ENCODE measurements at regions not wholly inside any gene's neighbourhood (a gene's known extent, or its start where the extent isn't known, plus 50 kb on each side); places are given as distances from the start of the nearest gene placed in this dataset.
"Not testable (repeated sequence)": the region's sequence is repeated elsewhere in the genome, so short reads cannot be mapped to it uniquely, and the experiment has no call there.

DNA sequence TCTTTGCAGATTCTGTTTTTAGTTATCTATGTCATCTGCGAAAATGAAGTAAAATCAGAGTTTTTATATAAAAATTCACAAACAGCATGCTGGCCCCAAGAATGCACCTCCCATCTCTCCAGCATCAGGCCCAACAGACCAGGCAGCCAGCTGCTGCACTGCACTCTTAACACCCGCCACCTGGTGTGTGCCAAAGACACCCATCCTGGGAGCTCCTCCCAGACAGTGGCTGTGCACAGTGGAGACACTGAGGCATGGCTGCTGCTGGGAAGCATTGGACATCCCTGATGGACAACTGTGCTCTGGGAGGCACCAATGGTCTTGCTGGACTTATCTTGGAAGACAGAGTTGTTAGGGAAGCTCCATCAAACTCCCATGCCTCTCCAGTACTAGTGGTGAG is 817.2 kb downstream of the TMEM121 start:
- Histone ChIP-seq H3K27me3 (ENCODE audit: control insufficient read depth in 1 of 2, insufficient read depth in 2 of 2, low read length in 2 of 2) (no peaks in the 10 kb centered on the region), H3K27ac (ENCODE audit: low read depth in 2 of 2, low read length in 1 of 2) (no peak overlapping the region), H3K4me3 (ENCODE audit: low read depth in 1 of 2, low read length in 2 of 2) (no peak overlapping the region), H3K9me3 (ENCODE audit: control insufficient read depth in 2 of 2, insufficient read depth in 1 of 2, low read depth in 1 of 2, low read length in 1 of 2) (no peaks in the 10 kb centered on the region), H3K36me3 (ENCODE audit: control insufficient read depth in 2 of 2, insufficient read depth in 2 of 2, low read length in 1 of 2) (no peaks in the 10 kb centered on the region), H3K4me1 (ENCODE audit: control insufficient read depth in 2 of 2, insufficient read depth in 2 of 2, low read length in 1 of 2) (no peaks in the 10 kb centered on the region)
- WGBS, 2 donors: 50 to 56% methylated on average over 2 of the region's 2 CpGs

DNA sequence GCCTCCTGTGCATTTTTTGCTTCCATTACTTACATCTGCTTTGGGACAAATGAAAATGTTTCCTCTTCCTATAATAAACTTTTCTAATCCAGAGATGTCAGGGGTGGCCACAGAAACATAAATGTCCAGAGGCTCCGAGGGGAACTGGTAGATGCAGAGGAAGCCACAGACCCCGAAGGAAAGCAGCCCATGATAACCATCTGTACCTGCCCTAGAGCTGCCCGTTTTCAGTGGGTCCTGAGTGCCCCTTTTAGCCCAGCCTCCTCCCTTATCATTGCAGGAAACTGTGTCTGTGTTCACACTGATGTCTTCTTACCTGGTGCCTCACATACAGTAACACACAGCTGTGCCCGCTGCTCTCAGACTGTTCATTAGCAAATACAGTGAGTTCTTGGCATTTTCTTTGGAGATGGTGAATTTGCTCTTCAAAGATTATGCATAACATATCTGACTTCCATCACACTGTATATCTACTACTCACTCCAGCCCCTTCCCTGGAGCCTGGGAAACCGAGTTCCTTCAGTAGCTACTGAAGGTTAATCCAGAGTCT is 817.8 kb downstream of the TMEM121 start:
- H3K4me3 ChIP-seq (ENCODE audit: low read depth in 1 of 2, low read length in 2 of 2); H3K4me1 ChIP-seq (ENCODE audit: control insufficient read depth in 2 of 2, insufficient read depth in 2 of 2, low read length in 1 of 2); H3K27me3 ChIP-seq (ENCODE audit: control insufficient read depth in 1 of 2, insufficient read depth in 2 of 2, low read length in 2 of 2); H3K36me3 ChIP-seq (ENCODE audit: control insufficient read depth in 2 of 2, insufficient read depth in 2 of 2, low read length in 1 of 2); H3K9me3 ChIP-seq (ENCODE audit: control insufficient read depth in 2 of 2, insufficient read depth in 1 of 2, low read depth in 1 of 2, low read length in 1 of 2); H3K27ac ChIP-seq (ENCODE audit: low read depth in 2 of 2, low read length in 1 of 2): not testable (repeated sequence)
- WGBS, 2 donors: 28 to 41% methylated on average over 5 of the region's 5 CpGs

DNA sequence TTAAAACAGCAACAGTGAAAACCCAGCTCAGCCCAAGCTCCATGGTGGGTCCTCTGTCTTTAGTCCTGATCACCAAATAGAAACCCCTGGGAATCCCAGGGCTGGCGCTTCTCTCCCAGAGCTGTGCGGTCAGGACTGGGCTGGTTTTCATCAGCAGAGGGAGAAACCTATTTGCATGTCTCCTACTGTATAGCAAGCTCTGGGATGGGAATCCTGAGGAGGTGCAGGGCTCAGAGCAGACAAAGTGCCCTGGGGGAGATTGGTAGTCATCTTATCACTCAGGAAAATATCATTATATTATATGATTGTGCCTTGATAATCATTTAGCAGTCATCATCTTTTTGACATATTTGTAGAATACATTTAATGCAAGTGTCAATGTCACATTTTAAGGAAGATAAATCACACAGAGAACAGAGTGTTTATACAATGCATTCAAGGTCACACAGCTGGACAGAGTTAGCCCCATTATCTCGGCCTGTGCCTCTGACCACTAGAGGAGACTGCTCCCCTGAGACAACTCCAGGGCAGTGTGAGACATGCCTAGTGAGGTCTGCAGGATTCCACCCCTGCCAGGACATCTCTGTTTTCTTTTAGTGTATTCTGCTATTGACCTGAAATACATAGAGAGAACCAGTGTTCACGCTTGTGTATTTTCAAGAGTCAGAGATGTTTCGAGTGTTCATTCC is 818.6 kb downstream of the TMEM121 start:
- not testable (repeated sequence) for H3K4me3 ChIP-seq (ENCODE audit: low read depth in 1 of 2, low read length in 2 of 2); H3K27me3 ChIP-seq (ENCODE audit: control insufficient read depth in 1 of 2, insufficient read depth in 2 of 2, low read length in 2 of 2); H3K36me3 ChIP-seq (ENCODE audit: control insufficient read depth in 2 of 2, insufficient read depth in 2 of 2, low read length in 1 of 2); H3K4me1 ChIP-seq (ENCODE audit: control insufficient read depth in 2 of 2, insufficient read depth in 2 of 2, low read length in 1 of 2); H3K9me3 ChIP-seq (ENCODE audit: control insufficient read depth in 2 of 2, insufficient read depth in 1 of 2, low read depth in 1 of 2, low read length in 1 of 2); H3K27ac ChIP-seq (ENCODE audit: low read depth in 2 of 2, low read length in 1 of 2)
- 67 to 71% methylated on average over 5 of the region's 5 CpGs for WGBS, 2 donors

DNA sequence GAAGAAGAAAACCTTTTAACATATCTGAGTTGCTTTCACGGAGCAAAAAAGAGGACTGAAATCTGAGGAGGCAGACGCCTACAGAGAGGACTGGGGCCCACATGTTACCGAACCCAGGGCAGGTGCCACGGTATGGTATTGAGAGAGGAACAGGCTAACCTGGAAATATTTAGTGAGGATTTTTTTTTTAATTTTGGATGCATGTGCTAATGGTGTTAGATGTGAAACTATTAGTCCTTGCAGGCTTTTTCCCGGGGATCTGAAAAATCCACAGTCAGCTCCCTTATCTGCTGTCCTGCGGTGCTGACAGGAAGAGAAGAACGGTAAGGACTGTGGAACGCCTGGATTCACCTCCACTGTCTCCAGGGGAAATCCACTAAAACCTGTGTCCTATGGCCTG is 819.7 kb downstream of the TMEM121 start:
- H3K9me3 ChIP-seq (ENCODE audit: control insufficient read depth in 2 of 2, insufficient read depth in 1 of 2, low read depth in 1 of 2, low read length in 1 of 2): no peaks in the 10 kb centered on the region
- H3K27me3 ChIP-seq (ENCODE audit: control insufficient read depth in 1 of 2, insufficient read depth in 2 of 2, low read length in 2 of 2): no peaks in the 10 kb centered on the region
- H3K27ac ChIP-seq (ENCODE audit: low read depth in 2 of 2, low read length in 1 of 2): no peak overlapping the region
- H3K36me3 ChIP-seq (ENCODE audit: control insufficient read depth in 2 of 2, insufficient read depth in 2 of 2, low read length in 1 of 2): no peaks in the 10 kb centered on the region
- H3K4me3 ChIP-seq (ENCODE audit: low read depth in 1 of 2, low read length in 2 of 2): no peak overlapping the region
- WGBS, 2 donors: 68 to 75% methylated on average over 8 of the region's 8 CpGs
- no peaks in the 10 kb centered on the region for H3K4me1 ChIP-seq (ENCODE audit: control insufficient read depth in 2 of 2, insufficient read depth in 2 of 2, low read length in 1 of 2)

DNA sequence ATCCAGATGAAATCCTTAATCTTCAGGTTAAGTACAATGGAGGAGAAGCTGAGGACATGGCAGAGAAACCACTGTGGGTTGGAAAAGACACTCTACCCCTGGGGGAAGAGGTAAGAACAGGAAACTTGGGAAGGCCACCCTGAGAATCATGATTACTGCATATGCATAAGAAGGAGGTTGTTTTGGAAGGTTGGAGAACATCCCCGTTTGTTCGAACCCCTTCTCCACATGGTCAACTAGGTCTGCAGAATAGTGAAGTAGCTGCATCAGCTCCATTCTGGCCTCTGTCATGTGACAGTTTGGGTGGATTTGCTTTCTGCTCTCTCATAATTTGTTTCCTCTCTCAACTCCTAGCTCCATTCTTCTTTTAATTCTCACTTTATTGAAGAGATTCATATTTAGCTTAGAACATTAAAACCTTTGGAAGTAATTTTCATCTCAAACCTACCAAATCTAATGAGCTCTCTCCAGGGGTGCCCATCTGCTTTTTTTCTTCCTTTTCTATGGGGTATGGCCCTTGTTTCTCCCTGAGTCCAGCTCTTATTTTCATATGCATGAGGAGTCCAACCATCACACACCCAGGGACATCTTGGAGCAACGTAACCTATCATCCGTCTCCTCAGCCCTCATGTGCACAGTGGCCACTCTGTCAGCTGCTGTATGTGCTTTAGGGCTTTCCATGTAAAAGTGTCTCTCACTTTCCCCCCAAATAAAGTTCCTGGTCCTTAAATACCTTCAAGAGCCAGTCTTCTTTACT is 820.3 kb downstream of the TMEM121 start:
- WGBS, 2 donors: 87 to 89% methylated on average over 4 of the region's 4 CpGs
- no peaks in the 10 kb centered on the region for H3K9me3 ChIP-seq (ENCODE audit: control insufficient read depth in 2 of 2, insufficient read depth in 1 of 2, low read depth in 1 of 2, low read length in 1 of 2)
- H3K4me3 ChIP-seq (ENCODE audit: low read depth in 1 of 2, low read length in 2 of 2): no peak overlapping the region
- no peaks in the 10 kb centered on the region for H3K36me3 ChIP-seq (ENCODE audit: control insufficient read depth in 2 of 2, insufficient read depth in 2 of 2, low read length in 1 of 2)
- H3K27ac ChIP-seq (ENCODE audit: low read depth in 2 of 2, low read length in 1 of 2): no peak overlapping the region
- H3K27me3 ChIP-seq (ENCODE audit: control insufficient read depth in 1 of 2, insufficient read depth in 2 of 2, low read length in 2 of 2): no peaks in the 10 kb centered on the region
- H3K4me1 ChIP-seq (ENCODE audit: control insufficient read depth in 2 of 2, insufficient read depth in 2 of 2, low read length in 1 of 2): no peaks in the 10 kb centered on the region

DNA sequence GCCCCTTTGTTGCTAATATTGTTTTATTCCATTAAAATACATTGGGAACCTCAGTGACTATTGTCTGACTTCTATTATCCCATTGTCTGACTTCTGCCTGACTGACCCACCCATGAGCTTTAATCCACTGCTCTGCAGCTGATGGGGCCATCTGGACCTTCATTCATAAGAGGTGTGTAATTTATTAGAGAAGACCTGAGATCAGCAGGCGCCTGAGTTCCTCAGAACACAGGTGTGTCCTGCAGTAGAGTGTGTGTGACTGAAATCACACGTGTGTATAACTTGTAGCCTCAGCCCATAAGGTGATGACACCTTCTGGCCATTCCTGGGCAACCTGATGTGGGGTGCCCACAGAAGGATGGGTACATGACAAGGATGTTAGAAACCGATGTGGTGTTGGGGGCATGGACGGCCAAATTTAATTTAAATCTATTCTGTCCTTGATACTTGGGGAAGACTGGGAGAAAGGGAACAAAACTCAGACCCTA is 821.0 kb downstream of the TMEM121 start:
- H3K27ac ChIP-seq (ENCODE audit: low read depth in 2 of 2, low read length in 1 of 2): no peak overlapping the region
- H3K36me3 ChIP-seq (ENCODE audit: control insufficient read depth in 2 of 2, insufficient read depth in 2 of 2, low read length in 1 of 2): no peaks in the 10 kb centered on the region
- H3K4me1 ChIP-seq (ENCODE audit: control insufficient read depth in 2 of 2, insufficient read depth in 2 of 2, low read length in 1 of 2): no peaks in the 10 kb centered on the region
- no peak overlapping the region for H3K4me3 ChIP-seq (ENCODE audit: low read depth in 1 of 2, low read length in 2 of 2)
- 53 to 60% methylated on average over 4 of the region's 4 CpGs for WGBS, 2 donors
- H3K27me3 ChIP-seq (ENCODE audit: control insufficient read depth in 1 of 2, insufficient read depth in 2 of 2, low read length in 2 of 2): no peaks in the 10 kb centered on the region
- H3K9me3 ChIP-seq (ENCODE audit: control insufficient read depth in 2 of 2, insufficient read depth in 1 of 2, low read depth in 1 of 2, low read length in 1 of 2): no peaks in the 10 kb centered on the region

DNA sequence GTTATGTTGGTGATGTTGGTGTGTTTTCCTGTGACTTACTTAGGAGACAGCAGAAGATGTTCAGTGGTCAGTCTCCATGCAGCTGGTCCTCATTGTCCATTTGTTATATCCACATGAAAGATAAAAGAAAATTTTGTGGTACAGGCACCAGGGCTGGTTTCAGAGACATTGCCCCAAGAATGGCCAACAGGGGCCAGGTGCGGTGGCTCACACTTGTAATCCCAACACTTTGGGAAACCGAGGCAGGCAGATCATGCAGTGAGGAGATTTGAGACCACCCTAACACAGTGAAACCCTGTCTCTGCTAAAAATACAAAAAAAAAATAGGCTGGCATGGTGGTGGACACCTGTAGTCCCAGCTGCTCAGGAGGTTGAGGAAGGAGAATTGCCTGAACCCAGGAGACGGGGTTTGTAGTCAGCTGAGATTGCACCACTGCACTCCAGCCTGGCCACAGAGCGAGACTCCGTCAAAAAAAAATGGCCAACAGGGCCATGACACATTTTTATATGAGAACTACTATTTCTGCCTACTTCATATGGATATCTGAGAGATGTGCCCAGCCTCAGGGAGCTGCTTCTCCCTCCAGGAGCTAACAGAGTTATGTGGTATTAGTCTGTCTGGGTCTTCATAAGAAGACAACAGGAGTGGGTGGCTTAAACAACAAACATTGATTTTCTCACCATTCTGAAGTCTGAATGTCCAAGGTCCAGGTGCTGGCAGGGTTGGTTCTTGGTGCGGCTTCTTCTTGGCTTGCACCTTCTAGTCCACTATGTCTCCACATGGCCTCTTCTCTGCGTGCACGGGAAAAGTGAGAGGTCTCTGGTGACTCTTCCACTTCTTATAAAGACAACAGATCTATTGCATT is 821.7 kb downstream of the TMEM121 start:
- 47 to 56% methylated on average over 8 of the region's 8 CpGs for WGBS, 2 donors
- H3K27ac ChIP-seq (ENCODE audit: low read depth in 2 of 2, low read length in 1 of 2): no peak overlapping the region
- H3K27me3 ChIP-seq (ENCODE audit: control insufficient read depth in 1 of 2, insufficient read depth in 2 of 2, low read length in 2 of 2): no peaks in the 10 kb centered on the region
- no peak overlapping the region for H3K4me3 ChIP-seq (ENCODE audit: low read depth in 1 of 2, low read length in 2 of 2)
- H3K36me3 ChIP-seq (ENCODE audit: control insufficient read depth in 2 of 2, insufficient read depth in 2 of 2, low read length in 1 of 2): no peaks in the 10 kb centered on the region
- H3K9me3 ChIP-seq (ENCODE audit: control insufficient read depth in 2 of 2, insufficient read depth in 1 of 2, low read depth in 1 of 2, low read length in 1 of 2): no peaks in the 10 kb centered on the region
- H3K4me1 ChIP-seq (ENCODE audit: control insufficient read depth in 2 of 2, insufficient read depth in 2 of 2, low read length in 1 of 2): no peaks in the 10 kb centered on the region

DNA sequence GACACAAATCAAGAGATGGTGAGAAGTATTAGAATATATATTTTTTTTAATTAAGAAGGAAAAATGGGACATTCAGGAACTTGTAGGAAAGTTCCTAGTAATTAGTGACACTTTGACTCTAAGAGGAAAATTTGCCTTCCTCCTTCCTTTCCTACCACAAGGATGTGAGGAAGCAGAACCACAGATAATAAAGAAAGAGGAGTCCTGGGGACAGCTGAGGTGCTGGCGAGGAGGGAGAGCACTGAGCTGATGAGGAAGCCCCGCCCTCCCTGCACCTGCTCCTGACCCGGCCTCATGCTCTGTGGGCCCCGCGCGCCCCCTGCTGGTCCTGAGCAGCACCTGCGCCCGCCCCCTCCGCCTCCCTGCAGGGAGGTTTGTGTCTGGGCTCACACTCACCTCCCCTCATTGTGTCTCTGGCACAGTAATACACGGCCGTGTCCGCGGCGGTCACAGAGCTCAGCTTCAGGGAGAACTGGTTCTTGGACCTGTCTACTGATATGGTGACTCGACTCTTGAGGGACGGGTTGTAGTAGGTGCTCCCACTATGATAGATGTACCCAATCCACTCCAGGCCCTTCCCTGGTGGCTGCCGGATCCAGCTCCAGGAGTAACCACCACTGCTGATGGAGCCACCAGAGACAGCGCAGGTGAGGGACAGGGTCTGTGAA is 822.6 kb downstream of the TMEM121 start:
- H3K36me3 ChIP-seq (ENCODE audit: control insufficient read depth in 2 of 2, insufficient read depth in 2 of 2, low read length in 1 of 2); H3K27ac ChIP-seq (ENCODE audit: low read depth in 2 of 2, low read length in 1 of 2); H3K9me3 ChIP-seq (ENCODE audit: control insufficient read depth in 2 of 2, insufficient read depth in 1 of 2, low read depth in 1 of 2, low read length in 1 of 2); H3K4me1 ChIP-seq (ENCODE audit: control insufficient read depth in 2 of 2, insufficient read depth in 2 of 2, low read length in 1 of 2); H3K27me3 ChIP-seq (ENCODE audit: control insufficient read depth in 1 of 2, insufficient read depth in 2 of 2, low read length in 2 of 2); H3K4me3 ChIP-seq (ENCODE audit: low read depth in 1 of 2, low read length in 2 of 2): not testable (repeated sequence)
- 28 to 53% methylated on average over 13 to 17 of the region's 18 CpGs for WGBS, 2 donors
